Sigmoid colon (tissue), 3 donors: ENCODE measurements at regions not wholly inside any gene's neighbourhood (a gene's known extent, or its start where the extent isn't known, plus 50 kb on each side); places are given as distances from the start of the nearest gene placed in this dataset.

Source experiments
- CTCF ChIP-seq, 4 experiments: fragments of 450-650 bp in 3 of 4; fragments of 200-600 bp in 1 of 4; IDR thresholded peaks; one replicate each; pipeline ENCODE4 v1.5.1; 2016 to 2019; ENCODE audit warnings: antibody characterized with exemption in 4 of 4, mild to moderate bottlenecking in 3 of 4, moderate library complexity in 2 of 4
- POLR2A ChIP-seq, 2 donors: fragments of 450-650 bp; IDR thresholded peaks; one replicate each; pipeline ENCODE4 v1.6.1; 2016; ENCODE audit warnings: antibody characterized with exemption in 2 of 2, mild to moderate bottlenecking in 2 of 2, moderate library complexity in 2 of 2

GRCh38 chr19:32230441-32230840 lies 115.0 kb upstream of the ZNF507 start:
- no peak for TF ChIP-seq POLR2A (IDR thresholded peaks at IDR 0.05)
- TF ChIP-seq CTCF (IDR thresholded peaks at IDR 0.05): no peak
